GM18868 (cell line): ENCODE measurements at regions not wholly inside any gene's neighbourhood (a gene's known extent, or its start where the extent isn't known, plus 50 kb on each side); places are given as distances from the start of the nearest gene placed in this dataset.

Source experiments
- ATAC-seq: cut with Tn5 transposase; IDR thresholded peaks from one replicate; pipeline ENCODE4 v1.9.1; 2021; ENCODE audit warnings: mild to moderate bottlenecking, moderate library complexity; ENCODE audit not compliant: unreplicated experiment

DNA sequence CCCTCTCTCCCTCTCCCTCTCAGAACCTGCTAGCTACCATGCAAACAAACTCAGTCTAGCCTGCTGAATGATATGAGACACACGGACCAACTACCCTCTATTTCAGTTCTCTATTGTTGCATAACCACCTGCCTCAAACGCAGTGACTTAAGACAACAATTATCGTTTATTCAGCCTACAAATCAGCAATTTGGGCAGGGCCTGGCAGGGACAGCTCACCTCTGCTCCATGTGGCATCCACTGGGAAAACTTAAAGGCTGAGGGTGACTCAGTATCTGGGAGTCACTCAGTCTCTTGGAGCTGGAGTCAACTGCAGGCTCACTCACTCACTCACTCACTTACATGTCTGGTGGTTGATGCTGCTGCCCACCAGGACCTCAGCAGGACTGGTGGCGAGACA, 121.3 kb downstream of the SEC16B start:
- ATAC-seq = no peak

DNA sequence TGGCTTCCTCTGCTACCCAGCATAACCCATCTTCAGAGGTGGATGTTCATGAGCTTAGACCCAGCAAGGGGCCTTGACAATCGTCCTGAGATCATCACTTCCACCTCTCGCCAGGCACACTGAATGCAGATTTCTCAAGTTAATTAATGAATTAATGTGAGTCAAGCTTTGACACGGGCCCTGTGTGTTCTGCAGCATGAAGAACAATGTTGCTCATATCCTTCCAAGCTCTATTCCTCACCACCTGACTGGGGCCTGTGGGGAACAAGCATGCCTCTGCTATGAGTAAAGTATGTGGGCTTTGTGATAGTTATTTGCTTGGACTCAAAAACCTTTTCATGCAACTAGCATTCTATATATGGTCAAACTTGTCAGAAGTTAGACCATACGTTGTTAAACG, 122.0 kb downstream of the SEC16B start:
- no peak for ATAC-seq

DNA sequence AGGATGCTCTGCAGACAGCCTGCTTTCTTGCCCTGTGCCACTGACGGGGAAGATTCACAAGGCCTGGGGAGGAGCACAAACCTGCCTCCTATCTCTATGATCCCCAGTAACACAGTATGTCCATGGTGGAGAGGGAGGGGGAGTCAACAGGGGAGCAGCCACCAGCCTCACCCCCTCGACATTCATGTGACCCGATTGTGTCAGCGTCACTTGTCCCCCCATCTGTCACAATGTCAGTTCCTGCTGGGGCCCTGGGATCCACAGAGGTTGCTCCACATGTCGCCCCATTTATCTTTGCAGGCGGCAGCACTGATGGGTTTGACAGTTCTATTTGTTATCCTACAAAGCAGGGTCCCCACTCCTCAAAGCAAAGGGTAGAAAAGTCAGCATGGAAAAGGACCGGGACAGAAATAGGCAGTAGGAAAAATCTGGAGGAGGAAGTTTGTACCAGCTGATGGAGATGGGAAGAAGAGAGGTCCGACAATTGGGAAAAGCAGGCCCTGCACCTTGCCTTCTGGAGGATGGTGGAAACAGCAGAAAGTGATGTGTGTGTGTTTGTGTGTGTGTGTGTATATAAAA, 130.9 kb downstream of the SEC16B start:
- no peak for ATAC-seq

DNA sequence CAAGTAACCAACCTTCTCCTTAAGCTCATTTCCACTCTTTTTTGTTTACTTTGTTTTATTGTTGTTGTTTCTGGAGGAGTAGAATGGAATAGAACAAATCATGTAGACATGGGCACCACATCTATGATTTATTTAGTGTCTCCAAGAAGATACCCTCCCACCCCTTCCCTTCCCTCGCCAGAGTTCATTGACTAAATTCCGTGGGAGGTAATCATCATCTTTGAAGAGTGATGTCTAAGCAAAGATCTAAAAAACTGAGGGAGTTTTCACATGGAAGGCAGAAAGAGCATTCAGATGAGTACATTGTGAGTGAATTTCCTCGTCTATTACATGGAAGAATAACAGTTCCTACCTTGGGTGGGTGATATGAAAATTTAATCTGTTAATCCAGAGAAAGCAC, 136.2 kb downstream of the SEC16B start:
- ATAC-seq = no peak

DNA sequence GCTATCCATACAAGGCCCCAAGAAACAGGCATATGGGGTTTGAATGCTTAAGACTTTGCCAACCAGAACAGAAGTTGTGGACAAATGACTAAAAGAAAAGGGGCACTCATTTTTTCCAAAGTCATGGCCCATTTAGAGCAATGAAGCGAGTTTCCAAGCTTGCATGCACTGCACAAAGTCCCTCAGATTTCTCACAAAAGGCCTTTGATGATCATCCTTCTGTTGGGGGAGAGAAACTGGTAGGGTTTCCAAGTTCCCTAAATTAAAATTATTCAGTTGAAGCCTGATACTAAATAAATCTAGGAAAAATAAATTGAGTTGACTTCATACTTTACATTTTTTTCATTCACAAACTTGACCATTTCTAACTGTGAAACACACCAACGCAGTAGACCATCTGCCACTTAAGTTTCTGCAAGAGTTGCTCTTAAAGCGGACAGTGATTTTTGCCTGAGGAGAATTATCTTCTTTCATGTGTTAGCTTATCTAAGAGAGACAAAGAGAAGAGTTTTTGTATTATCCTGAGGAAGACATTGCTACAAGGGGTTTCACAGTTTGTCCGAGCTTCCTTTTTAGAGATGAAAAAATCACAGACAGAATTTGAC, 139.2 kb downstream of the SEC16B start:
- no peak for ATAC-seq

DNA sequence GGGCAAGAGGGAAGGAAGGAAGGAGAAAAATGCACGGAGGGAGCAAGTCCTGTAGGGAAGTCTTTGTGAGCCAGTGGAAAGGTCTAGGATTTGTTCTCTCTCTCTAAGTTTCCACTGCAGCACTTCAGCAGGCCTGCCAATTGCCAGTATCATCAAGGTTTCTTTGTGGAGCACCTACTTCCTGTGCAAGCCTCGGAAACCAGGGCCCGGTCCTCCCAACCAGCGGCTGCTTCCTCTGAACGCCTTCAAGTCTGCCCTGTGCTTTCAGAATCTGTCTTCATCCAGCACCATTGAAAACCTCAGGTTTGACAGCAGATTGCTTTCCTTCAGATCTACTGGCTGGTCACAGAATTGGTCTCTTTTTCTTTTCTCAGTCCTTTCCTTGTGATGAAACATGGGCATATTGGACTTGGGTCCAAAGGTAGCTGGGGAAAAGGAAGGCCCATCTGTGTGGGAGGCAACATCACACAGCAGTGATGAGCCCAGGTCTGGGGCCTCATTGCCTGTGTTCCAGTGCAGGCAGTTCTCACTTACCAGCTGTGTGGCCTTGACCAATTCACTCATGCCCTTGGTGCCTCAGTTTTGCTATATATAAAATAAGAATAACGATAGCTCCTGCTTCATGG, 144.5 kb downstream of the SEC16B start:
- no peak for ATAC-seq

DNA sequence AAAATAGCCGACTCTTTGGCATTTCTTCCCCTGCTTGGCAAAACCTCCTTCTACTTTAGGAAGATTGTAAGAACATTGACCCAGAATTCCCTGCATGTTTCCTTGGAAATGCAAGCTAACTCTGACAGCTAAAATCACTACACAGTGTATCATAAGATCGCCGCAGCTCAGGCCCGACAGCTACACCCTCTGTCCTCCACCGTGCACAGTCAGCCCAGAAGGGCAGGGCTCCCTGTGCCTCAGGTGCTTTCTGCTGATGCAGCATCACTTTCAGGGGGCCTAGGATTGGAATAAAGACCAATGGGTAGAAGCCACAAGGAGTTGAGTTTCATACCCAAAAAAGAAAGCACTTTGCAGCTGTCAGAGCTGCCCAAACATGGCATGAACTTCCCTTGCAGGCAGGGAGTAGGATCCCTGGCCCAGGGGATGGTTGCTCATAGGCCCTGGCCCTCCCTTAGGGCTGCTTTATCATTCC, 145.3 kb downstream of the SEC16B start:
- ATAC-seq = no peak

DNA sequence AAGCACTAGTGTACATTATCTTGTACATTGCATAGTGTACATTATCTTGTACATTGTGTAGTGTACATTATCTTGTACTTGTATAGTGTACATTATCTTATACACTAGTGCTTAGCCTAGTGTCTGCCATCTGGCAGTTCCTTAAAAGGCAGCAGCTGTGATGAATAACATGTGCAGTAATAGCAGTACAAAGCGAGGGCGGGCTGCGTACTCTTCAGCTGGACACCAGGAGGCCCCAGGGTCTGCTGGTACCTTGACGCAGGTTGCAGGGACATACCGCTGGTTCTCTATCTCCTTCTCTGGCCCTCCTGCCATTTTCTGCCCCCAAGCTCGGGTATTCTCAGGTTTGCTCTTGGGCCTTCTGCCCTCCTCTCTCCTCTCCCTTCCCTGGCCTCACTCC, 149.6 kb downstream of the SEC16B start:
- no peak for ATAC-seq

DNA sequence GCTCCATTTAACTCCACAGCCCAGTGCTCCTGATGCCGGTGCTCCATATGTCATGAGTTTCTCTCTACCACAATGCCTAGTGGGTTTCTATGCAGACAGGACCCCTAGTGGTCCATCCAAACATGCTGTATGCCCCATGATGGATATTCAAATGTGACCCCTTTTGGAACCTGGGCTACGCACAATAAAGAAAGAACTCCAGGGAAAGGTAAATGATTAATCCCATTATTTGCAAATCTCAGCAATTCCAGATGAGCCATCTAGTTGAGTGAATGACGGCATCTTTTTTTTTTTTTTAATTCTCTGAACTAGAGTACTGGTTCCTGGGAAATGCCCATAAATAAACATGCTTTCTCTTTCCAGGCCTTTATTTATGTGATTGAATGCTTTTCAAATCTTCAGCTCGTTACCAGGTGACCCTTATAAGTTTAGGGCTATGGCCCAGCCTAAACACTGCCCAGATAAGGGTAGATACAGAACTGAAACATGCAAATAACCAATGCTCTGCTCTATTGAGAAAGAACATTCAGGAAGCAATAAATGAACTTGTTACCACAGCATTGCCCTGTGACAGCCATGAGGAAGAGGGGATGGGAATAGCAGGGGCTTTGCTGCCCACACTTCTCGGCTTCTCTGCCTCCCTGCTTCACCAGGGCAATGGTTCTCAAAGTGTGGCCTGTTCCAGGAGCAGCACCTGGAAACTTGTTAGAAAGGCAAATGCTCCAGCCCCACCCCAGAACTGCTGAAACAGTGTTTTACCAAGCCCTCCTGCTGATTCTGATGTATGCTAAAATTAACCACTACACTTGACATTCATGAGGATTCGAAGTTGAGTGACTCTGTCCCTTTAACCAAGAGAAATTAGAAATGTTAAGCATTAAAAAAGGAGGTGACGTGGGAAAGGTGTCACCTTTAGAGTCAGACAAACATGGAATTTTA, 151.7 kb downstream of the SEC16B start:
- ATAC-seq = peak; percentile 64

DNA sequence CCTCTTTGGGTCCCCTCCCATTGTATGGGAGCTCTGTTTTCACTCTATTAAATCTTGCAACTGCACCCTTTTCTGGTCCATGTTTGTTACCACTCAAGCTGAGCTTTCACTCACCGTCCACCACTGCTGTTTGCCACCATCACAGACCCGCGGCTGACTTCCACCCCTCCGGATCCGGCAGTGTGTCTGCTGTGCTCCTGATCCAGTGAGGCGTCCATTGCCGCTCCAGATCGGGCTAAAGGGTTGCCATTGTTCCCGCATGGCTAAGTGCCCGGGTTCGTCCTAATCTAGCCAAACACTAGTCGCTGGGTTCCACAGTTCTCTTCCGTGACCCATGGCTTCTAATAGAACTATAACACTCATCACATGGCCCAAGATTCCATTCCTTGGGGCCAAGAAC, 157.2 kb downstream of the SEC16B start:
- ATAC-seq = no peak

DNA sequence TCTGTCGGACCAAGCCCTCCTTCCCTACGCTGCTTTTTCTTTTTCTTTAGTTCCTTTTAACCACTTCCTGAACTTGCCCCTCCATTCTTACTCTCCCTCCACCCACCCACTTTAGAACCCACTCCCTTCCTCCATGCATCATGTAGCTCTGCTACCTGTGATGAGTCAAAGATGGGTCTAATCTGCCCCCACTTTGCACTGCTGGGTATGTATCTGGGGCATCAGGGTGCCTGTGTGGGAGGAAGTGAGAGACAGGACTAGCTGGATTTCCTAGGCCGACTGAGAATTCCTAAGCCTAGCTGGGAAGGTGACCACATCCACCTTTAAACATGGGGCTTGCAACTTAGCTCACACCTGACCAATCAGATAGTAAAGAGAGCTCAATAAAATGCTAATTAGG, 157.7 kb downstream of the SEC16B start:
- no peak for ATAC-seq

DNA sequence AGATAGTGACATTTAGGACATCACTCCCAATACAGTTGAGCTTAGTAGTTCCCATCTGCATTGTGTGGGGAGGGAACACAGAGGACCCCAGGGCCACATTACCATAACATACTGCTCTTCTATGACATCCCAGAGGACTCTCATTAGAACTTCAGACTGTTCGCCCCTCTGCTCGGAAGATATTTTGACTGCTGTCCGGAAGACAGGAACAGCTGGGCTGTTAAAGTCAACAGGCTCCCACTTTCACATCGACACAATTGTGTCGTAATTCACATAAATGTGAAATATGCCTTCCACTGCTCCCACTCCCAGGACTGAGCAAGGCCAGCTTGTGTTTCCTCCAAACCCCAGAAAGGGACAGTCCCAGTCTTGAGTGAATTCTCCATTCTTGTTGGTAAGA, 158.4 kb downstream of the SEC16B start:
- no peak for ATAC-seq

DNA sequence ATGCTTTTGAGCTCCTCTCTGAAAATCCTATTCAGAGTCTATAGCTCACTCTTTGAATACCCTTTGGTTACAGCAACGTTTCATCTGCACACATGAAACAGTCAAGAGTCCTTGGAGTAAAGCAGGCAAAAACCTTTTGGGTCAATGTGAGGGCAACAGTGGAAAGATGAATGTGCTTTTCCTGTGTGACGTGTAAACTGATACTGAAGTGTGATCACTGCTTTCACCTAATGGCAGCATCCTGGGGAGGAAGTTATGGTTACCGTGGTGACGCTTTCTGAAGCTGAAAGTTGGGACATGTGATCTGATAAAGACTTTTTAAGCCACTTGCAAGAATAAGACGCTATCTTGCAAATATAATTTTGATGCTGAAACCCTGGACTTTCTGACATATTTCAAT, 160.0 kb downstream of the SEC16B start:
- no peak for ATAC-seq

DNA sequence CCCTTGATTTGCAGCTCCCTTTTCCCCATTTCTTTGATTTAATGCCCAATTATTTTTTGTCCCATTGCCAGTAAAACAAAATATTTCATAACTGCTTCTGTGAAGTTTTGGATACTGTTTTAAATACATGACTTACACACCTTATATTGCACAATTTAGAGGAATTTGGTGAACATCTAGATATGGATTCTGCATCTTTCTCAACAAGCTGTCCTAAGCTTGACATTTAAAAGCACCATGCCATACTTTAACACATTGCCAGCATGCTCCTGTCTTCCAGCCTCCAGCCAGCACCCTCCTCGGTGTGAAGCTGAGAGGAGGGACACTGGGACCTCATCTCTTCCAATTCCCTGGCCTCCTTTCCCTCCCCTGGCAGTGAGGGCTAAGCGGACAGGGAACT, 167.6 kb downstream of the SEC16B start:
- no peak for ATAC-seq

DNA sequence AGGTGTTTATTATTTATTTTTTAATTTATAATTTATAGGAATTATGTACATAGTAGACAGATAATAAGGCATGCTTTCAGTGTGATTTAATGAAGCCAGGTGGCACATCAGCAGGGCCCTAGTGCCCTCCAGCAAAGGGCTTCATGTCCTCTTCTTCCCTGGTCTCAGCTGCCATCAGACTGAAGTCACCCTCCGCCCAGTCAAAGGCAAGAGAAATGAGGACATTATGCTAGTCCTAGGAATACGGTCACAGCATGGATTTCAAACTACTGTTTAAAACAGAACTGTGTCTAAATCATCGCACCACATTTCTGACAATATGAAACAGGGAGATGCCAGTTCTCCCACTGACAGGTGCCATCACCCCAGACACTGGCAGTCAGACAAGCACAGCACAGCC, 168.1 kb downstream of the SEC16B start:
- no peak for ATAC-seq

DNA sequence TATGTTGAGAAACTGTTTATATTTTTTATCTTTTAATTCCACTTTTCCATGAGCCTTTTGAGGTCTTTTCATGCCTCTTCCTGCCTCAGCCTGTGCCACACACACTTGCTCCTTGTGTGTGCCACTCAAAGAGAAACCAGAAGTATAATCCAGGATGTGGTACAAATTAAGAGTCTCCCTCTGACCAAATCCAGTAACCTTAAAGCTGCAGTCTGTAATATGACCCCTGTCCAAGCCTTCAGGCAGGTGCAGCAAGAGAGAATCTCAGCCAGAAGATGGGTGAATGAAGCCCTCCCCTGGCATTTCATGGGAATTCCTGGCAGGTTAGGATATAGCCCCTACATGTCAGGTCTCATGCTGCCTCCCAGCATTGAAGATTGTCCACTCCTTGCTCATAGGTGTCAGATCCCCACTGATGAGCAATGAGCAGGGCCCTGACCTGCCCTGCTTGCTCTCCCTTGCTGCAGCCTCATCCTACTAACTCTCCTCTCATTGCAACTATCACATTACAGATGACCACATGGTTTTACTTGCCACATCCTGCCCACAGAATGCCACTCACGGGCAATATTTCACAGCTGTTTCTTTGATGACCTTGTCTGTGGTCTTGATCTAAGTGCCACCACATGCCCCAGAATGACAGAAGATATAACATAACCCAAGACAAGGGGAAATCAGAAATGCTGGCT, 169.3 kb downstream of the SEC16B start:
- no peak for ATAC-seq

DNA sequence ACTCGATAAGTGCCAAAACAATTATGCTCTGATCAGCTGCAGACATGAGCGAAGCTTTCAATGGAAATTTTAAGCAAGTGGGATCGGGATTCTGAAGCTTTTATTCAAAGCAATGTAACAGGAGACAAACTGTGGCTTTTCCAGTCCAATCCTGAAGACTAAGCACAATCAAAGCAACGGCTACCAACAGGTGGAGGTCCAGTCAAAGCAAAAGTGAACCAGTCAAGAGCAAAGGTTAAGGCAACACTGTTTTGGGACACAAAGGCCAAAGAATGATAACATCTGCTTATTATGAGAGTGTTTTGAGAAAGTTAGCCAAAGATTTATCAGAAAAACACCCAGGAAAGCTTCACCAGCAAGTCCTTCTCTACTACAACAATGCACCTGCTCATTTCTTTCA, 170.1 kb downstream of the SEC16B start:
- ATAC-seq = no peak

DNA sequence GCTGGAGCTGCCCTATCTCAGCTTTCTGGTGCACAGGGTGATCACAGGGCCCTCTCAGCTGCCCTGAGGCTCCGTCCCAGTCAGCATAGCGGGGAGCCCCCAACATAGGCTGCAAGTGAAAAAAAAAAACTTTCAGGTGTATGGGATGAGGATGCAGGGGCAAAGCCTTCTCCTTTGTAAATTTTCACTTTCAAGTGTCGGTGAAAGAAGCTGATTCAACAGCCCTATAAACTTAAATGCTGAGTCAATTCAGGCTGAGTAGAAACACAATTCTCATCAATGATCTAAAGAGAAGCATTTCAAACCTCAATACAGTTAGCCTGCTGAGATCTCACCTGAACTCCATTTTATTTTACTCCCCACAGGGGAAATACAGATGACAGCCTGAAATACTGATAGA, 171.2 kb downstream of the SEC16B start:
- ATAC-seq = no peak

DNA sequence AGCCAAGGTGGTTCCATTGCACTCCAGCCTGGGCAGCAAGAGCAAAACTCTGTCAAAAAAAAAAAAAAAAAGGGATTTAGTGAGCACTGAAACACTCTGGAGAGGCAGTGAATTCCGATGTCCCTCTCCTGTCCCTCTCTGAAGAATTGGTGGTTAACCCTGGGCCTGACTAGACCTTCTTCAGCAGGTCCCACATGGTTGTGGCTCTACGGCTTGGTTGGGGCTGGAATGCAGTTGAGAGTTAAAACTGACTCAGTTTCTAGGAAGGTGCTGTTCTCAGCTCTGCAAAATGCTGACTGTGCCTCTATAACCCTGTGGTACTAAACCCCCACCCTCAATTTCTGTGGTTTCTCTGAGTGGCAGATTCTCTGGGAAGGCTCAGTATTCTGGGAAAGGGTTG, 173.3 kb downstream of the SEC16B start:
- ATAC-seq = no peak

DNA sequence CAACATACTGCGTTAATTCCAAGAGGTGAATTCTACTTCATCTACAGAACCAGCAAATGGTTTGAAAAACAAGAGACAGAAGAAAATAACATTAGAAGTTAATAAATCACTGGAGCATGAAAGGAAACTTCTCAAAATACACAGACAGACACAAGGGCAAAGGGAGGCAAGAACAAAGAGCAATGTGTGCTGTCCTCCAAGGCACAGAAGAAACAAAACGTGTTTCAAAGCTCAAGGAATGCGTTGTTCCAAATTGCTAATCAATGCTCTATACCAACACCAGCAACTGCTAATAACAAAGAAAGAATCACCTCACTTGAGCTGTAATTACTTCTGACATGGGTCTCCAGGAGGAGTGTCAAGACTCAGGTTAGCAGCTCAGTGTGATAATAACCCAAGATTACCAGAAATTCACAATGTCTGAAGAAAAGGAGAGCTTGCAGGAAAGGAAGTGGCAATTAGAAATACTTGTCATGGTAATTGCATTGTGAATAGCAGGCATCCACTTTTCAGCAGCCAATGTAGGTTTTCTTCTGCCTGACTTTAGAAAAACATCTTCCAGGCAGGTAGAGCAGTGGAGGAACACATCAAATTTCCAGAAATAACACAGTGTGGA, 175.4 kb downstream of the SEC16B start:
- no peak for ATAC-seq

DNA sequence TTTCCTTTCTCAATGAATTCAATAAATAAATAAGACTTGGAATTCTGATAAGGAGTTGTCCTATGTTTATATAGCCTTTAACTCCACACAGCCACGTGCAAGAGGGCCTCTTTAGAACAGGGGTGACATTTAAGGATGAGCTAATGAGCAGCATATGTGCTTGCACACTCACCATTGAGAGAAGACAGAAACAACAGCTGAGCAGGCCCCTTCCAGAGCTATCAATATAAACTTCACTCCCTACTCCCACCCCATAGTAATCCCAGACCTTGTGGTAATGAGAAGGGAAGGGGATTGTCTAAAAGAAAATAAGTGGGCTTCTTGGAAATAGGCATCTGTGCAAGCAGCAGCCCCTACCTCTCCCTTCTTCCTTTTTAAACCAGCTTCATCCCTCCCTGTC, 176.0 kb downstream of the SEC16B start:
- ATAC-seq = no peak
